H9 (cell line): ENCODE measurements at regions not wholly inside any gene's neighbourhood (a gene's known extent, or its start where the extent isn't known, plus 50 kb on each side); places are given as distances from the start of the nearest gene placed in this dataset.
A peak's percentile ranks its signal among the peaks of the same experiment; 100 is the strongest.

ENCODE experiments used
- DNase-seq: peaks from one replicate; pipeline ENCODE4 v3.0.0-alpha.2; 2017
- H2AFZ ChIP-seq: one replicate; pipeline ENCODE4 v1.6.1; 2013; ENCODE audit warnings: mild to moderate bottlenecking, low read length, control low read depth, moderate library complexity
- H2AK5ac ChIP-seq: 2 replicates; pipeline ENCODE4 v1.6.1; 2013; ENCODE audit warnings: low read length, control low read depth, mixed read lengths; ENCODE audit not compliant: insufficient read length
- H2BK120ac ChIP-seq: one replicate; pipeline ENCODE4 v1.6.1; 2013; ENCODE audit warnings: low read depth, mild to moderate bottlenecking, low read length, control low read depth, inconsistent platforms; ENCODE audit not compliant: poor library complexity, severe bottlenecking
- H2BK12ac ChIP-seq: 2 replicates; pipeline ENCODE4 v1.6.1; 2013; ENCODE audit warnings: low read length, control low read depth, mixed read lengths, low read depth; ENCODE audit not compliant: insufficient read length
- H2BK15ac ChIP-seq: 2 replicates; pipeline ENCODE4 v1.6.1; 2013; ENCODE audit warnings: low read depth, low read length, control low read depth
- H2BK20ac ChIP-seq: one replicate; pipeline ENCODE4 v1.6.1; 2013; ENCODE audit warnings: low read depth, mild to moderate bottlenecking, low read length, control low read depth, inconsistent platforms; ENCODE audit not compliant: poor library complexity, severe bottlenecking
- H2BK5ac ChIP-seq: 2 replicates; pipeline ENCODE4 v1.6.1; 2013; ENCODE audit warnings: low read length, control low read depth, mixed read lengths; ENCODE audit not compliant: insufficient read length
- H3K14ac ChIP-seq: 2 replicates; pipeline ENCODE4 v1.6.1; 2013; ENCODE audit warnings: low read length, control low read depth; ENCODE audit not compliant: insufficient read depth
- H3K18ac ChIP-seq: 2 replicates; pipeline ENCODE4 v1.6.1; 2013; ENCODE audit warnings: low read depth, mild to moderate bottlenecking, mixed read lengths, low read length, control low read depth; ENCODE audit not compliant: insufficient read length
- H3K23ac ChIP-seq: 2 replicates; pipeline ENCODE4 v1.6.1; 2013; ENCODE audit warnings: low read length, control low read depth, mixed read lengths, low read depth; ENCODE audit not compliant: insufficient read length
- H3K23me2 ChIP-seq: 2 replicates; pipeline ENCODE4 v1.6.1; 2013; ENCODE audit warnings: low read depth, mild to moderate bottlenecking, mixed read lengths, low read length, control low read depth; ENCODE audit not compliant: insufficient read length, poor library complexity, severe bottlenecking
- H3K27ac ChIP-seq: 2 replicates; pipeline ENCODE4 v1.5.1; 2013; ENCODE audit warnings: low read length, control low read depth, mixed read lengths, low read depth; ENCODE audit not compliant: insufficient read length
- H3K27me3 ChIP-seq: 2 replicates; pipeline ENCODE4 v1.6.1; 2013; ENCODE audit warnings: low read length, control low read depth, inconsistent platforms; ENCODE audit not compliant: insufficient read depth
- H3K4ac ChIP-seq: 2 replicates; pipeline ENCODE4 v1.6.1; 2013; ENCODE audit warnings: low read depth, mild to moderate bottlenecking, control low read depth, inconsistent platforms, low read length, moderate library complexity
- H3K4me1 ChIP-seq: 2 replicates; pipeline ENCODE4 v1.6.1; 2013; ENCODE audit warnings: low read length, control low read depth, inconsistent platforms; ENCODE audit not compliant: insufficient read depth
- H3K4me2 ChIP-seq: 2 replicates; pipeline ENCODE4 v1.6.1; 2013; ENCODE audit warnings: low read length, control low read depth, mixed read lengths; ENCODE audit not compliant: insufficient read length, insufficient read depth
- H3K56ac ChIP-seq: 2 replicates; pipeline ENCODE4 v1.6.1; 2013; ENCODE audit warnings: low read depth, mild to moderate bottlenecking, mixed read lengths, low read length, control low read depth; ENCODE audit not compliant: insufficient read length
- H3K79me1 ChIP-seq: 2 replicates; pipeline ENCODE4 v1.6.1; 2013; ENCODE audit warnings: low read depth, mild to moderate bottlenecking, moderate library complexity, low read length, control low read depth, inconsistent platforms; ENCODE audit not compliant: insufficient read depth, poor library complexity, severe bottlenecking
- H3K79me2 ChIP-seq: 2 replicates; pipeline ENCODE4 v1.6.1; 2013; ENCODE audit warnings: low read length, control low read depth, inconsistent platforms; ENCODE audit not compliant: insufficient read depth
- H3K9ac ChIP-seq: 2 replicates; pipeline ENCODE4 v1.6.1; 2013; ENCODE audit warnings: low read length, control low read depth, mixed read lengths; ENCODE audit not compliant: insufficient read length; ENCODE audit errors: extremely low read depth
- H3K9me3 ChIP-seq: one replicate; pipeline ENCODE4 v1.6.1; 2013; ENCODE audit warnings: low read depth, low read length, inconsistent platforms; ENCODE audit not compliant: control insufficient read depth
- H3T11ph ChIP-seq: one replicate; pipeline ENCODE4 v1.6.1; 2013; ENCODE audit warnings: mild to moderate bottlenecking, low read length, control low read depth, inconsistent platforms
- H4K20me1 ChIP-seq: one replicate; pipeline ENCODE4 v1.6.1; 2013; ENCODE audit not compliant: control insufficient read depth, insufficient read length, insufficient read depth
- H4K5ac ChIP-seq: 2 replicates; pipeline ENCODE4 v1.6.1; 2013; ENCODE audit warnings: low read depth, mild to moderate bottlenecking, mixed read lengths, low read length, control low read depth; ENCODE audit not compliant: insufficient read length
- H4K8ac ChIP-seq: replicated peaks from 2 replicates; pipeline ENCODE4 v1.6.1; 2013; ENCODE audit warnings: low read length, control low read depth, mixed read lengths, low read depth; ENCODE audit not compliant: insufficient read length
- H4K91ac ChIP-seq: 2 replicates; pipeline ENCODE4 v1.6.1; 2013; ENCODE audit warnings: low read depth, mild to moderate bottlenecking, moderate library complexity, mixed read lengths, low read length, control low read depth; ENCODE audit not compliant: insufficient read length
- H3K27ac Mint-ChIP-seq, 3 experiments: 2 replicates in 2 of 3; 3 replicates in 1 of 3; pipeline ENCODE4 v1.8.0; 2020 to 2021; ENCODE audit warnings: mixed read lengths in 3 of 3, mild to moderate bottlenecking in 1 of 3, moderate library complexity in 1 of 3
- H3K27me3 Mint-ChIP-seq: 2 replicates; pipeline ENCODE4 v1.8.0; 2021; ENCODE audit warnings: low read depth, mild to moderate bottlenecking, moderate library complexity, mixed read lengths
- H3K36me3 Mint-ChIP-seq, 3 experiments: 2 replicates in 2 of 3; 3 replicates in 1 of 3; pipeline ENCODE4 v1.8.0; 2020 to 2021; ENCODE audit warnings: low read depth in 3 of 3, mixed read lengths in 3 of 3; ENCODE audit not compliant: insufficient read depth in 1 of 3
- H3K4me1 Mint-ChIP-seq, 2 experiments: 2 replicates each; pipeline ENCODE4 v1.8.0; 2020; ENCODE audit warnings: mixed read lengths in 2 of 2
- H3K4me3 Mint-ChIP-seq, 2 experiments: 2 replicates in 1 of 2; 3 replicates in 1 of 2; pipeline ENCODE4 v1.8.0; 2020 to 2021; ENCODE audit warnings: mild to moderate bottlenecking in 2 of 2, mixed read lengths in 2 of 2, moderate library complexity in 1 of 2
- H3K9me3 Mint-ChIP-seq, 2 experiments: 2 replicates in 1 of 2; 3 replicates in 1 of 2; pipeline ENCODE4 v1.8.0; 2020; ENCODE audit warnings: mild to moderate bottlenecking in 2 of 2, mixed read lengths in 2 of 2, moderate library complexity in 1 of 2
- WGBS: extraction: QIAGEN DNeasy Blood & Tissue Kit; methylation state at CpG from one replicate; pipeline ENCODE4 v1.1.7; 2013; ENCODE audit warnings: missing lambda C conversion rate, low lambda C conversion rate, mixed read lengths; ENCODE audit not compliant: insufficient read length; ENCODE audit errors: extremely low coverage; 5-methylcytosine and 5-hydroxymethylcytosine counted together
- TF ChIP-seq, protein P1 (sequence below): fragments of 200-600 bp; sonication (generic); conservative IDR thresholded peaks from 3 replicates; pipeline ENCODE4 v1.8.0; 2021; ENCODE audit warnings: antibody characterized with exemption, mild to moderate bottlenecking

- no peak overlapping the region for H3T11ph ChIP-seq
- H2AK5ac ChIP-seq, result no peak overlapping the region
- no peak overlapping the region for H3K56ac ChIP-seq
- no peaks in the 10 kb centered on the region for H3K79me2 ChIP-seq
- H3K9me3 ChIP-seq, result no peaks in the 10 kb centered on the region
- TF ChIP-seq, protein P1, sequence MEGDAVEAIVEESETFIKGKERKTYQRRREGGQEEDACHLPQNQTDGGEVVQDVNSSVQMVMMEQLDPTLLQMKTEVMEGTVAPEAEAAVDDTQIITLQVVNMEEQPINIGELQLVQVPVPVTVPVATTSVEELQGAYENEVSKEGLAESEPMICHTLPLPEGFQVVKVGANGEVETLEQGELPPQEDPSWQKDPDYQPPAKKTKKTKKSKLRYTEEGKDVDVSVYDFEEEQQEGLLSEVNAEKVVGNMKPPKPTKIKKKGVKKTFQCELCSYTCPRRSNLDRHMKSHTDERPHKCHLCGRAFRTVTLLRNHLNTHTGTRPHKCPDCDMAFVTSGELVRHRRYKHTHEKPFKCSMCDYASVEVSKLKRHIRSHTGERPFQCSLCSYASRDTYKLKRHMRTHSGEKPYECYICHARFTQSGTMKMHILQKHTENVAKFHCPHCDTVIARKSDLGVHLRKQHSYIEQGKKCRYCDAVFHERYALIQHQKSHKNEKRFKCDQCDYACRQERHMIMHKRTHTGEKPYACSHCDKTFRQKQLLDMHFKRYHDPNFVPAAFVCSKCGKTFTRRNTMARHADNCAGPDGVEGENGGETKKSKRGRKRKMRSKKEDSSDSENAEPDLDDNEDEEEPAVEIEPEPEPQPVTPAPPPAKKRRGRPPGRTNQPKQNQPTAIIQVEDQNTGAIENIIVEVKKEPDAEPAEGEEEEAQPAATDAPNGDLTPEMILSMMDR, result no peak
- H3K9me3 Mint-ChIP-seq, result no peaks in the 10 kb centered on the region; a peak in 1 of 5 replicates
- peaks cover 0 to 7% (median 0%) of the 10 kb centered on the region in 3 experiments; a peak in 1 of 7 replicates for H3K36me3 Mint-ChIP-seq
- no CpG with 5 or more reads among the region's 5 CpGs for WGBS
- peaks cover 6% of the 10 kb centered on the region for H3K4me1 ChIP-seq
- H2AFZ ChIP-seq, result no peak overlapping the region
- no peak for DNase-seq
- no peaks in the 10 kb centered on the region for H4K20me1 ChIP-seq
- H3K79me1 ChIP-seq, result no peaks in the 10 kb centered on the region
- H4K8ac ChIP-seq, result no peak overlapping the region
- H3K27ac ChIP-seq, result peak overlapping the region; percentile 49
- no peak overlapping the region for H2BK20ac ChIP-seq
- H3K23me2 ChIP-seq, result no peaks in the 10 kb centered on the region
- no peaks in the 10 kb centered on the region for H3K27me3 ChIP-seq
- H2BK120ac ChIP-seq, result no peak overlapping the region
- no peak overlapping the region for H3K9ac ChIP-seq
- H4K5ac ChIP-seq, result no peak overlapping the region
- no peak overlapping the region for H3K14ac ChIP-seq
- no peak overlapping the region for H3K4me2 ChIP-seq
- no peaks in the 10 kb centered on the region; the same call in 1 of the 2 replicates for H3K27me3 Mint-ChIP-seq
- H3K18ac ChIP-seq, result no peak overlapping the region
- peak overlapping the region; percentile 5 to 100 (median 76); a peak in 3 of 7 replicates for H3K27ac Mint-ChIP-seq
- H3K4me3 Mint-ChIP-seq, result peak overlapping the region in 1 of 2 experiments; percentile 26; a peak in 1 of 5 replicates
- no peak overlapping the region for H3K23ac ChIP-seq
- H2BK12ac ChIP-seq, result no peak overlapping the region
- no peak overlapping the region for H2BK5ac ChIP-seq
- H4K91ac ChIP-seq, result no peak overlapping the region
- no peak overlapping the region for H2BK15ac ChIP-seq
- peaks cover 39 to 44% of the 10 kb centered on the region in 2 experiments for H3K4me1 Mint-ChIP-seq
- no peak overlapping the region for H3K4ac ChIP-seq
These were observed 138.2 kb upstream of the MKLN1 start for GRCh38 chr7:131189488-131189887.
